Caco-2 (cell line): ENCODE measurements at regions not wholly inside any gene's neighbourhood (a gene's known extent, or its start where the extent isn't known, plus 50 kb on each side); places are given as distances from the start of the nearest gene placed in this dataset.
A peak's percentile ranks its signal among the peaks of the same experiment; 100 is the strongest.

Experiments
- BruUV-seq: library from RNA; stranded (reverse); fragments of 400-500 nt; replicated peaks from 2 replicates; lab custom pipeline; 2021; lab: Mats Ljungman, UMichigan
- CTCF ChIA-PET: fragments of 300-600 bp; sonication (Branson Sonifier 250); formaldehyde crosslinking; loops from one replicate; lab custom pipeline; 2022; ENCODE audit warnings: antibody characterized with exemption; lab: Charles Lee
- POLR2A ChIA-PET: fragments of 300-600 bp; sonication (Branson Sonifier 250); formaldehyde crosslinking; loops from one replicate; lab custom pipeline; 2022; ENCODE audit warnings: antibody characterized with exemption; lab: Charles Lee
- DNase-seq, 2 experiments: peaks; one replicate each; pipeline versions ENCODE4 v3.0.0 to v3.0.0-alpha.2; 2020 to 2022
- H3K27me3 ChIP-seq: replicated peaks from 2 replicates; pipeline ENCODE4 v1.6.0; 2011; ENCODE audit warnings: low read length; ENCODE audit not compliant: control insufficient read depth, insufficient read depth
- H3K36me3 ChIP-seq: 2 replicates; pipeline ENCODE4 v1.5.1; 2011; ENCODE audit warnings: low read length; ENCODE audit not compliant: control insufficient read depth, insufficient read depth
- H3K4me1 ChIP-seq: fragments of 250-450 bp; sonication (Bioruptor Pico); 2 replicates; pipeline ENCODE4 v1.5.1; 2020; ENCODE audit warnings: mild to moderate bottlenecking
- H3K4me3 ChIP-seq: 2 replicates; pipeline ENCODE4 v1.5.1; 2011; ENCODE audit warnings: low read depth, mild to moderate bottlenecking, control low read depth, low read length
- H3K9me3 ChIP-seq: fragments of 250-450 bp; sonication (Bioruptor Pico); 2 replicates; pipeline ENCODE4 v1.5.1; 2020; ENCODE audit warnings: mild to moderate bottlenecking, moderate library complexity
- H3K27ac Mint-ChIP-seq: one replicate; pipeline ENCODE4 v1.8.0; 2022; ENCODE audit warnings: mixed read lengths; ENCODE audit not compliant: unreplicated experiment
- H3K27me3 Mint-ChIP-seq: one replicate; pipeline ENCODE4 v1.8.0; 2022; ENCODE audit warnings: mixed read lengths; ENCODE audit not compliant: insufficient read depth, unreplicated experiment
- H3K36me3 Mint-ChIP-seq: one replicate; pipeline ENCODE4 v1.8.0; 2022; ENCODE audit warnings: mild to moderate bottlenecking, mixed read lengths; ENCODE audit not compliant: insufficient read depth, unreplicated experiment
- H3K4me1 Mint-ChIP-seq: one replicate; pipeline ENCODE4 v1.8.0; 2022; ENCODE audit warnings: low read depth, mixed read lengths; ENCODE audit not compliant: unreplicated experiment
- H3K4me3 Mint-ChIP-seq: one replicate; pipeline ENCODE4 v1.8.0; 2022; ENCODE audit warnings: mild to moderate bottlenecking, moderate library complexity, mixed read lengths; ENCODE audit not compliant: unreplicated experiment
- H3K9me3 Mint-ChIP-seq: one replicate; pipeline ENCODE4 v1.8.0; 2022; ENCODE audit warnings: mixed read lengths; ENCODE audit not compliant: unreplicated experiment
- intact Hi-C: fragments of 100-400 bp; cut with micrococcal nuclease; formaldehyde crosslinking; loops from one replicate; pipeline ENCODE4 v1.10.0; 2022; ENCODE audit not compliant: unreplicated experiment
- TF ChIP-seq, protein P1 (sequence below), 2 experiments: fragments of 200-600 bp in 1 of 2; IDR thresholded peaks; 1 replicate in 1 of 2; 2 replicates in 1 of 2; pipeline versions ENCODE4 v1.5.1 to v1.8.0; 2011 to 2022; ENCODE audit warnings: antibody characterized with exemption in 1 of 2, control low read depth in 1 of 2, inconsistent platforms in 1 of 2, low read depth in 1 of 2, low read length in 1 of 2, mild to moderate bottlenecking in 1 of 2, moderate library complexity in 1 of 2; ENCODE audit not compliant: insufficient read depth in 1 of 2, severe bottlenecking in 1 of 2, unreplicated experiment in 1 of 2

- H3K9me3 ChIP-seq = peaks cover 6% of the 10 kb centered on the region; the same call in 1 of the 2 replicates
- POLR2A ChIA-PET = no interaction called here
- CTCF ChIA-PET = no interaction called here
These were observed 168.4 kb upstream of the NR3C1 start for GRCh38 chr5:143571642-143572624.

GRCh38 chr5:143570989-143571388 lies 167.5 kb upstream of the NR3C1 start:
- intact Hi-C loops = no loop called here
- Histone ChIP-seq H3K27me3 (no peaks in the 10 kb centered on the region), H3K4me3 (no peak overlapping the region), H3K9me3 (peaks cover 6% of the 10 kb centered on the region; the same call in 1 of the 2 replicates), H3K36me3 (no peaks in the 10 kb centered on the region), H3K4me1 (peaks cover 33% of the 10 kb centered on the region)
- TF ChIP-seq, protein P1, sequence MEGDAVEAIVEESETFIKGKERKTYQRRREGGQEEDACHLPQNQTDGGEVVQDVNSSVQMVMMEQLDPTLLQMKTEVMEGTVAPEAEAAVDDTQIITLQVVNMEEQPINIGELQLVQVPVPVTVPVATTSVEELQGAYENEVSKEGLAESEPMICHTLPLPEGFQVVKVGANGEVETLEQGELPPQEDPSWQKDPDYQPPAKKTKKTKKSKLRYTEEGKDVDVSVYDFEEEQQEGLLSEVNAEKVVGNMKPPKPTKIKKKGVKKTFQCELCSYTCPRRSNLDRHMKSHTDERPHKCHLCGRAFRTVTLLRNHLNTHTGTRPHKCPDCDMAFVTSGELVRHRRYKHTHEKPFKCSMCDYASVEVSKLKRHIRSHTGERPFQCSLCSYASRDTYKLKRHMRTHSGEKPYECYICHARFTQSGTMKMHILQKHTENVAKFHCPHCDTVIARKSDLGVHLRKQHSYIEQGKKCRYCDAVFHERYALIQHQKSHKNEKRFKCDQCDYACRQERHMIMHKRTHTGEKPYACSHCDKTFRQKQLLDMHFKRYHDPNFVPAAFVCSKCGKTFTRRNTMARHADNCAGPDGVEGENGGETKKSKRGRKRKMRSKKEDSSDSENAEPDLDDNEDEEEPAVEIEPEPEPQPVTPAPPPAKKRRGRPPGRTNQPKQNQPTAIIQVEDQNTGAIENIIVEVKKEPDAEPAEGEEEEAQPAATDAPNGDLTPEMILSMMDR (IDR thresholded peaks at IDR 0.05; ENCODE audit: insufficient read depth in 1 of 2, low read depth in 1 of 2, low read length in 1 of 2, severe bottlenecking in 1 of 2, unreplicated experiment in 1 of 2) = no peak
- no peaks in the 10 kb centered on the region for H3K27me3 Mint-ChIP-seq
- no TSS peak for BruUV-seq
- peaks cover 45% of the 10 kb centered on the region for H3K4me1 Mint-ChIP-seq
- H3K4me3 Mint-ChIP-seq = no peak overlapping the region
- ChIA-PET CTCF (no interaction called here), POLR2A (no interaction called here)
- DNase-seq = no peak
- H3K36me3 Mint-ChIP-seq = peaks cover 11% of the 10 kb centered on the region
- peak overlapping the region; percentile 89 for H3K27ac Mint-ChIP-seq
- peaks cover 25% of the 10 kb centered on the region for H3K9me3 Mint-ChIP-seq

More at GRCh38 chr5:143571642-143572624, 168.4 kb upstream of the NR3C1 start:
- intact Hi-C loops = no loop called here
- H3K36me3 Mint-ChIP-seq = peaks cover 11% of the 10 kb centered on the region
- no peaks in the 10 kb centered on the region for H3K27me3 ChIP-seq
- BruUV-seq = no TSS peak
- H3K4me3 Mint-ChIP-seq = no peak overlapping the region
- H3K27me3 Mint-ChIP-seq = no peaks in the 10 kb centered on the region
- peaks cover 45% of the 10 kb centered on the region for H3K4me1 Mint-ChIP-seq
- H3K27ac Mint-ChIP-seq = no peak overlapping the region
- H3K4me3 ChIP-seq = no peak overlapping the region
- no peaks in the 10 kb centered on the region for H3K36me3 ChIP-seq
- DNase-seq = no peak
- H3K9me3 Mint-ChIP-seq = peaks cover 25% of the 10 kb centered on the region
- TF ChIP-seq, protein P1 (IDR thresholded peaks at IDR 0.05; ENCODE audit: insufficient read depth in 1 of 2, low read depth in 1 of 2, low read length in 1 of 2, severe bottlenecking in 1 of 2, unreplicated experiment in 1 of 2) = no peak
- H3K4me1 ChIP-seq = peaks cover 33% of the 10 kb centered on the region

DNA sequence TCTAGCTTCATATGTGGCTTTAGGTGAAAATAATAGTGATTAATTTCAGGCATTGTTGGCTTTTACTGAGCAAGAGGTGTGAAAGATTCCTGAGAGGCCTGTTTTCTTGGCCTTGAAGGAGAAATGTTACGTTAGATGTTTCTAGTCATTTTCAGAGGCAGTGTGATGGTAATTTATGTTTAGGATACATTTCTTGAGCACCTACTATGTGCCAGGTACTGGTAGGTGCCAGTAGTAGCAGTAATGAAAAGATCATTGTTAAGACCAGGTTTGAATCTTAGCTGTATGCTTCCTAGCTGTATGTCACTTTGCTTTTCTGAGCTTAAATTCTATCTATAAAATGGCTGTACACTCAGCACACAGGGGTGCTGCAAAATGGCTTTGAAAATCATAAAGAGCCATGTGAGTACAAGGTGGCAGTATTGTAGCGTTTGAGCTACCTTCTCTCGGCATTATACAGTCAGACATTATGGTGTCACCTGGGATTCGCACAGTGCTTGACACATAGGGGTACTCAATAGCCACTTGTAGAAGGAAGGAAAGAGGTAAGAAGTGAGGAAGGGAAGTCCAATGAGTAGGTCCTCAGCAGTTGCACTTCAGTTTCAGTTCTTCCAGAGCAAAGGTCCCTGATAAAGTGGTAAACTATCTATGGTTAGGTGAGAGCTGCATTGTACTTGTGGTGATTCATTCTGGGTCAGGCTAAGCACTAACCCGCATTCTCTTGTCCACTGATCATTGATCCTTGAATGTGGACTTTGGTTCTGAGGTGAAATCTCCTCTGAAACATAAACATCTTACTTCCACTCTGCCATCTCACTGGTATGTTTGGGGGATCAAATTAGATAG lies 166.5 kb upstream of the NR3C1 start:
- H3K9me3 ChIP-seq = peaks cover 6% of the 10 kb centered on the region; the same call in 1 of the 2 replicates
- Mint-ChIP-seq H3K36me3 (peaks cover 11% of the 10 kb centered on the region), H3K4me3 (peak overlapping the region; percentile 49), H3K27me3 (no peaks in the 10 kb centered on the region), H3K4me1 (peaks cover 41% of the 10 kb centered on the region), H3K27ac (peak overlapping the region; percentile 89), H3K9me3 (peaks cover 18% of the 10 kb centered on the region)
- TF ChIP-seq, protein P1 (IDR thresholded peaks at IDR 0.05; ENCODE audit: insufficient read depth in 1 of 2, low read depth in 1 of 2, low read length in 1 of 2, severe bottlenecking in 1 of 2, unreplicated experiment in 1 of 2) = no peak
- intact Hi-C loops = loop anchor here (1.0 to 10.0 kb wide), 6 partner anchors 15 to 255 kb away; no protein-coding TSS in a partner anchor
- no peak overlapping the region for H3K4me3 ChIP-seq
- DNase-seq = peak; percentile 25 to 54
- no TSS peak for BruUV-seq
- POLR2A ChIA-PET = no interaction called here
- H3K27me3 ChIP-seq = no peaks in the 10 kb centered on the region
- CTCF ChIA-PET = interaction anchor here (0.9 to 1.5 kb wide), 4 partner anchors 31 to 255 kb away, joined by 3 to 8 read pairs (median 4); no protein-coding TSS in a partner anchor
- H3K4me1 ChIP-seq = peaks cover 33% of the 10 kb centered on the region
- no peaks in the 10 kb centered on the region for H3K36me3 ChIP-seq
